ENCODE measurements at regions not wholly inside any gene's neighbourhood (a gene's known extent, or its start where the extent isn't known, plus 50 kb on each side); places are given as distances from the start of the nearest gene placed in this dataset.

GRCh38 chr17:77542551-77543490 lies 402.1 kb downstream of the SEC14L1 start (continued):
- TF ChIP-seq REPIN1 (tag by site-specific recombination; IDR thresholded peaks at IDR 0.05; ENCODE audit: low read depth) (no peak), ZNF76 (tag by site-specific recombination; IDR thresholded peaks at IDR 0.05; ENCODE audit: borderline replicate concordance, low read depth) (peak; percentile 48; the same call in 1 of the 2 replicates), ZNF155 (tag by site-specific recombination; IDR thresholded peaks at IDR 0.05) (no peak), ZNF785 (tag by site-specific recombination; IDR thresholded peaks at IDR 0.05) (no peak), ZNF510 (tag by site-specific recombination; IDR thresholded peaks at IDR 0.05; ENCODE audit: insufficient replicate concordance) (no peak), KLF7 (tag by site-specific recombination; IDR thresholded peaks at IDR 0.05; ENCODE audit: borderline replicate concordance) (no peak), REST (tag by site-specific recombination; IDR thresholded peaks at IDR 0.05) (no peak; the same call in 1 of the 2 replicates), ZNF391 (tag by site-specific recombination; IDR thresholded peaks at IDR 0.05; ENCODE audit: borderline replicate concordance, low read depth) (no peak), SCRT1 (tag by site-specific recombination; IDR thresholded peaks at IDR 0.05; ENCODE audit: borderline replicate concordance) (no peak), ZNF140 (tag by site-specific recombination; IDR thresholded peaks at IDR 0.05) (no peak), PBX3 (CRISPR knock-in tag; IDR thresholded peaks at IDR 0.05) (no peak), KLF9 (tag by site-specific recombination; IDR thresholded peaks at IDR 0.05; ENCODE audit: low read depth) (no peak), ZNF514 (tag by site-specific recombination; IDR thresholded peaks at IDR 0.05) (no peak), ZNF18 (tag by site-specific recombination; IDR thresholded peaks at IDR 0.05) (no peak), ZNF629 (tag by site-specific recombination; IDR thresholded peaks at IDR 0.05) (peak; percentile 80), ZNF768 (tag by site-specific recombination; IDR thresholded peaks at IDR 0.05) (no peak), OSR2 (tag by site-specific recombination; IDR thresholded peaks at IDR 0.05) (peak; percentile 91), ZBTB17 (tag by site-specific recombination; IDR thresholded peaks at IDR 0.05) (peak; percentile 81), RBAK (tag by site-specific recombination; IDR thresholded peaks at IDR 0.05) (no peak), GLI4 (tag by site-specific recombination; IDR thresholded peaks at IDR 0.05) (no peak), ZBTB1 (tag by site-specific recombination; IDR thresholded peaks at IDR 0.05) (no peak), ZNF600 (tag by site-specific recombination; IDR thresholded peaks at IDR 0.05) (peak; percentile 68), ZSCAN18 (tag by site-specific recombination; IDR thresholded peaks at IDR 0.05) (no peak), ZNF169 (tag by site-specific recombination; IDR thresholded peaks at IDR 0.05) (no peak), ZNF138 (tag by site-specific recombination; IDR thresholded peaks at IDR 0.05; ENCODE audit: borderline replicate concordance) (no peak), CTCF (tag by site-specific recombination; IDR thresholded peaks at IDR 0.05) (peak; percentile 75; the same call in 1 of the 2 replicates), ZNF610 (tag by site-specific recombination; IDR thresholded peaks at IDR 0.05; ENCODE audit: borderline replicate concordance) (no peak), ZNF239 (tag by site-specific recombination; IDR thresholded peaks at IDR 0.05) (no peak), MYNN (tag by site-specific recombination; IDR thresholded peaks at IDR 0.05; ENCODE audit: borderline replicate concordance) (no peak)
